Breast epithelium (tissue), 3 donors: ENCODE measurements at regions not wholly inside any gene's neighbourhood (a gene's known extent, or its start where the extent isn't known, plus 50 kb on each side); places are given as distances from the start of the nearest gene placed in this dataset.

Experiments used
- POLR2AphosphoS5 ChIP-seq, 3 donors: sonication (generic); formaldehyde crosslinking; IDR thresholded peaks; one replicate each; pipeline ENCODE4 v1.6.1; 2017; ENCODE audit warnings: antibody characterized with exemption in 3 of 3
- TF ChIP-seq, protein P1 (sequence below), 3 donors: fragments of 450-650 bp; IDR thresholded peaks; one replicate each; pipeline ENCODE4 v1.5.1; 2016 to 2017; ENCODE audit warnings: antibody characterized with exemption in 3 of 3, mild to moderate bottlenecking in 3 of 3, moderate library complexity in 3 of 3

DNA sequence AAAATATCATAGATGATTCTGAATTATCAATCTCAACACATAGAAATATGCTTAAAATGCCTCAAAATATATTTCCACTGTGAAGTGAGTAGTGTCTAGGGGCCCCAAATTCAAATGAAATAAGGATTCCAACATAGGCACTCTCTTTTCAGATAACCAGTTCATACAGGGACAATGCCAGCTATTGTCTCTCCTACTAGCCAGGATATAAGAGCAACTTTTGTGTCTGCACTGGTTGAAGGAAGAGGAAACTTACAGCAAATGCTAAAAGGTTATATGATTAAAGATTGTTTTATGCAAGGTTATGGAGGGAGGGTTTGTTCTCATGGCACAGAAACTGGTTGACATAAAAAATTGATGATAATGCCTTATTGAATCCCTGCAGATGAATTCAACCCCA is 579.4 kb upstream of the ALCAM start:
- TF ChIP-seq POLR2AphosphoS5 (IDR thresholded peaks at IDR 0.05) = no peak
- TF ChIP-seq, protein P1, sequence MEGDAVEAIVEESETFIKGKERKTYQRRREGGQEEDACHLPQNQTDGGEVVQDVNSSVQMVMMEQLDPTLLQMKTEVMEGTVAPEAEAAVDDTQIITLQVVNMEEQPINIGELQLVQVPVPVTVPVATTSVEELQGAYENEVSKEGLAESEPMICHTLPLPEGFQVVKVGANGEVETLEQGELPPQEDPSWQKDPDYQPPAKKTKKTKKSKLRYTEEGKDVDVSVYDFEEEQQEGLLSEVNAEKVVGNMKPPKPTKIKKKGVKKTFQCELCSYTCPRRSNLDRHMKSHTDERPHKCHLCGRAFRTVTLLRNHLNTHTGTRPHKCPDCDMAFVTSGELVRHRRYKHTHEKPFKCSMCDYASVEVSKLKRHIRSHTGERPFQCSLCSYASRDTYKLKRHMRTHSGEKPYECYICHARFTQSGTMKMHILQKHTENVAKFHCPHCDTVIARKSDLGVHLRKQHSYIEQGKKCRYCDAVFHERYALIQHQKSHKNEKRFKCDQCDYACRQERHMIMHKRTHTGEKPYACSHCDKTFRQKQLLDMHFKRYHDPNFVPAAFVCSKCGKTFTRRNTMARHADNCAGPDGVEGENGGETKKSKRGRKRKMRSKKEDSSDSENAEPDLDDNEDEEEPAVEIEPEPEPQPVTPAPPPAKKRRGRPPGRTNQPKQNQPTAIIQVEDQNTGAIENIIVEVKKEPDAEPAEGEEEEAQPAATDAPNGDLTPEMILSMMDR (IDR thresholded peaks at IDR 0.05) = no peak
